Keratinocyte (primary cell): ENCODE measurements at regions not wholly inside any gene's neighbourhood (a gene's known extent, or its start where the extent isn't known, plus 50 kb on each side); places are given as distances from the start of the nearest gene placed in this dataset.

ENCODE experiments used
- CTCF ChIP-seq, 3 experiments: IDR thresholded peaks in 1 of 3; conservative IDR thresholded peaks in 1 of 3; optimal IDR thresholded peaks in 1 of 3; 2 replicates in 2 of 3; 3 replicates in 1 of 3; pipeline versions ENCODE3 to v1.5.1; 2011; ENCODE audit warnings: low read length in 3 of 3, mild to moderate bottlenecking in 3 of 3, moderate library complexity in 2 of 3, control low read depth in 1 of 3, inconsistent platforms in 1 of 3; ENCODE audit not compliant: insufficient read depth in 2 of 3; ENCODE audit errors: extremely low read depth in 1 of 3
- EZH2 ChIP-seq: IDR thresholded peaks from one replicate; pipeline ENCODE4 v1.6.1; 2012; ENCODE audit warnings: inconsistent platforms, mild to moderate bottlenecking, low read length, moderate library complexity

- TF ChIP-seq CTCF (optimal IDR thresholded peaks at IDR 0.05 in 1 of 3, IDR thresholded peaks at IDR 0.05 in 1 of 3, conservative IDR thresholded peaks at IDR 0.05 in 1 of 3; ENCODE audit: extremely low read depth in 1 of 3, insufficient read depth in 2 of 3, low read length in 3 of 3), result no peak
- TF ChIP-seq EZH2, result no peak
Measured at GRCh38 chr3:130825762-130826299, 68.1 kb upstream of the ATP2C1 start.
